Adrenal gland (tissue), 5 donors: ENCODE measurements at regions not wholly inside any gene's neighbourhood (a gene's known extent, or its start where the extent isn't known, plus 50 kb on each side); places are given as distances from the start of the nearest gene placed in this dataset.

Experiments
- POLR2A ChIP-seq, 2 donors: fragments of 450-650 bp; IDR thresholded peaks; one replicate each; pipeline ENCODE4 v1.6.1; 2017; ENCODE audit warnings: antibody characterized with exemption in 2 of 2, mild to moderate bottlenecking in 2 of 2, moderate library complexity in 1 of 2
- TF ChIP-seq, protein P1 (sequence below), 6 experiments: fragments of 450-650 bp in 4 of 6; fragments of 200-600 bp in 2 of 6; sonication (generic) in 1 of 6; IDR thresholded peaks; 1 replicate in 5 of 6; 2 replicates in 1 of 6; pipeline versions ENCODE4 v1.5.1 to v1.8.0; 2016 to 2021; ENCODE audit warnings: antibody characterized with exemption in 6 of 6, mild to moderate bottlenecking in 2 of 6, moderate library complexity in 1 of 6
- donor health status: DM: no; HTN: no; CAD: no.

GRCh38 chr5:58232130-58232529 is 227.8 kb downstream of the PLK2 start:
- TF ChIP-seq, protein P1, sequence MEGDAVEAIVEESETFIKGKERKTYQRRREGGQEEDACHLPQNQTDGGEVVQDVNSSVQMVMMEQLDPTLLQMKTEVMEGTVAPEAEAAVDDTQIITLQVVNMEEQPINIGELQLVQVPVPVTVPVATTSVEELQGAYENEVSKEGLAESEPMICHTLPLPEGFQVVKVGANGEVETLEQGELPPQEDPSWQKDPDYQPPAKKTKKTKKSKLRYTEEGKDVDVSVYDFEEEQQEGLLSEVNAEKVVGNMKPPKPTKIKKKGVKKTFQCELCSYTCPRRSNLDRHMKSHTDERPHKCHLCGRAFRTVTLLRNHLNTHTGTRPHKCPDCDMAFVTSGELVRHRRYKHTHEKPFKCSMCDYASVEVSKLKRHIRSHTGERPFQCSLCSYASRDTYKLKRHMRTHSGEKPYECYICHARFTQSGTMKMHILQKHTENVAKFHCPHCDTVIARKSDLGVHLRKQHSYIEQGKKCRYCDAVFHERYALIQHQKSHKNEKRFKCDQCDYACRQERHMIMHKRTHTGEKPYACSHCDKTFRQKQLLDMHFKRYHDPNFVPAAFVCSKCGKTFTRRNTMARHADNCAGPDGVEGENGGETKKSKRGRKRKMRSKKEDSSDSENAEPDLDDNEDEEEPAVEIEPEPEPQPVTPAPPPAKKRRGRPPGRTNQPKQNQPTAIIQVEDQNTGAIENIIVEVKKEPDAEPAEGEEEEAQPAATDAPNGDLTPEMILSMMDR (IDR thresholded peaks at IDR 0.05), result no peak
- no peak for TF ChIP-seq POLR2A (IDR thresholded peaks at IDR 0.05)
